ENCODE measurements at regions not wholly inside any gene's neighbourhood (a gene's known extent, or its start where the extent isn't known, plus 50 kb on each side); places are given as distances from the start of the nearest gene placed in this dataset.
"Not testable (repeated sequence)": the region's sequence is repeated elsewhere in the genome, so short reads cannot be mapped to it uniquely, and the experiment has no call there.

- H3K27ac Mint-ChIP-seq, CTCF ChIA-PET: not testable (repeated sequence)
- peak; percentile 50 for DNase-seq (ENCODE audit: low spot score)
These were observed 147.3 kb upstream of the FSIP2 start for GRCh38 chr2:185591276-185591675.

GRCh38 chr2:185607945-185608344 is 130.7 kb upstream of the FSIP2 start:
- Mint-ChIP-seq H3K4me1 (no peaks in the 10 kb centered on the region), H3K9me3 (peaks cover 17% of the 10 kb centered on the region), H3K27me3 (ENCODE audit: low read depth) (no peaks in the 10 kb centered on the region), H3K36me3 (peaks cover 2% of the 10 kb centered on the region; the same call in 1 of the 2 replicates), H3K27ac (no peak overlapping the region), H3K4me3 (no peak overlapping the region)
- ATAC-seq, result no peak
- CTCF ChIA-PET, result no interaction called here
- TF ChIP-seq GABPB1 (CRISPR knock-in tag; IDR thresholded peaks at IDR 0.05) (no peak), RORB (CRISPR knock-in tag; IDR thresholded peaks at IDR 0.05) (no peak), ZNF425 (CRISPR knock-in tag; conservative IDR thresholded peaks at IDR 0.05) (no peak), ZNF423 (CRISPR knock-in tag; IDR thresholded peaks at IDR 0.05) (no peak)
- POLR2A ChIA-PET, result no interaction called here
- DNase-seq (ENCODE audit: low spot score), result no peak

More at GRCh38 chr2:185591276-185591675, 147.3 kb upstream of the FSIP2 start:
- POLR2A ChIA-PET; ATAC-seq; H3K27me3 Mint-ChIP-seq (ENCODE audit: low read depth): not testable (repeated sequence)
- Mint-ChIP-seq H3K9me3 (peaks cover 27% of the 10 kb centered on the region), H3K36me3 (peaks cover 21% of the 10 kb centered on the region), H3K4me1 (peaks cover 20% of the 10 kb centered on the region), H3K4me3 (peak overlapping the region; percentile 54)
- peak; percentile 24; the same call in 1 of the 2 replicates for TF ChIP-seq FOXP1 (CRISPR knock-in tag; IDR thresholded peaks at IDR 0.05; ENCODE audit: borderline replicate concordance)

- peaks cover 18% of the 10 kb centered on the region for H3K9me3 Mint-ChIP-seq
- H3K36me3 Mint-ChIP-seq, result no peaks in the 10 kb centered on the region
- H3K27me3 Mint-ChIP-seq (ENCODE audit: low read depth), result no peaks in the 10 kb centered on the region
- H3K4me3 Mint-ChIP-seq, result no peak overlapping the region
- H3K27ac Mint-ChIP-seq, result no peak overlapping the region
- no peaks in the 10 kb centered on the region for H3K4me1 Mint-ChIP-seq
- DNase-seq (ENCODE audit: low spot score), result no peak
- POLR2A ChIA-PET, result no interaction called here
- ATAC-seq, result no peak
- CTCF ChIA-PET, result no interaction called here
- TF ChIP-seq STAT6 (CRISPR knock-in tag; conservative IDR thresholded peaks at IDR 0.05; ENCODE audit: low read depth) (no peak), CBFB (CRISPR knock-in tag; IDR thresholded peaks at IDR 0.05; ENCODE audit: low read depth) (no peak), ATF6 (CRISPR knock-in tag; IDR thresholded peaks at IDR 0.05) (no peak), FOXP1 (CRISPR knock-in tag; IDR thresholded peaks at IDR 0.05; ENCODE audit: borderline replicate concordance) (no peak), ZNF416 (CRISPR knock-in tag; IDR thresholded peaks at IDR 0.05) (no peak), SMAD3 (CRISPR knock-in tag; IDR thresholded peaks at IDR 0.05; ENCODE audit: borderline replicate concordance) (no peak), E2F4 (CRISPR knock-in tag; IDR thresholded peaks at IDR 0.05; ENCODE audit: borderline replicate concordance, low read depth) (no peak), EMX1 (CRISPR knock-in tag; IDR thresholded peaks at IDR 0.05) (no peak), USF1 (CRISPR knock-in tag; IDR thresholded peaks at IDR 0.05) (no peak), TP53 (CRISPR knock-in tag; IDR thresholded peaks at IDR 0.05) (no peak), NFATC4 (CRISPR knock-in tag; IDR thresholded peaks at IDR 0.05) (no peak), IRF2 (CRISPR knock-in tag; IDR thresholded peaks at IDR 0.05; ENCODE audit: borderline replicate concordance, low read depth) (no peak), ZNF425 (CRISPR knock-in tag; conservative IDR thresholded peaks at IDR 0.05) (no peak), FOXJ3 (CRISPR knock-in tag; IDR thresholded peaks at IDR 0.05; ENCODE audit: borderline replicate concordance) (no peak), SOX15 (CRISPR knock-in tag; IDR thresholded peaks at IDR 0.05) (no peak), ZNF219 (CRISPR knock-in tag; IDR thresholded peaks at IDR 0.05; ENCODE audit: borderline replicate concordance) (no peak), E2F5 (CRISPR knock-in tag; IDR thresholded peaks at IDR 0.05) (no peak), ZNF121 (CRISPR knock-in tag; IDR thresholded peaks at IDR 0.05) (no peak)
These were observed 129.8 kb upstream of the FSIP2 start for GRCh38 chr2:185608799-185609198.
